Caco-2 (cell line): ENCODE measurements at regions not wholly inside any gene's neighbourhood (a gene's known extent, or its start where the extent isn't known, plus 50 kb on each side); places are given as distances from the start of the nearest gene placed in this dataset.

ENCODE experiments used
- BruUV-seq: library from RNA; stranded (reverse); fragments of 400-500 nt; replicated peaks from 2 replicates; lab custom pipeline; 2021; lab: Mats Ljungman, UMichigan
- CTCF ChIA-PET: fragments of 300-600 bp; sonication (Branson Sonifier 250); formaldehyde crosslinking; loops from one replicate; lab custom pipeline; 2022; ENCODE audit warnings: antibody characterized with exemption; lab: Charles Lee
- POLR2A ChIA-PET: fragments of 300-600 bp; sonication (Branson Sonifier 250); formaldehyde crosslinking; loops from one replicate; lab custom pipeline; 2022; ENCODE audit warnings: antibody characterized with exemption; lab: Charles Lee
- DNase-seq, 2 experiments: peaks; one replicate each; pipeline versions ENCODE4 v3.0.0 to v3.0.0-alpha.2; 2020 to 2022
- H3K27me3 ChIP-seq: replicated peaks from 2 replicates; pipeline ENCODE4 v1.6.0; 2011; ENCODE audit warnings: low read length; ENCODE audit not compliant: control insufficient read depth, insufficient read depth
- H3K36me3 ChIP-seq: 2 replicates; pipeline ENCODE4 v1.5.1; 2011; ENCODE audit warnings: low read length; ENCODE audit not compliant: control insufficient read depth, insufficient read depth
- H3K4me1 ChIP-seq: fragments of 250-450 bp; sonication (Bioruptor Pico); 2 replicates; pipeline ENCODE4 v1.5.1; 2020; ENCODE audit warnings: mild to moderate bottlenecking
- H3K4me3 ChIP-seq: 2 replicates; pipeline ENCODE4 v1.5.1; 2011; ENCODE audit warnings: low read depth, mild to moderate bottlenecking, control low read depth, low read length
- H3K9me3 ChIP-seq: fragments of 250-450 bp; sonication (Bioruptor Pico); 2 replicates; pipeline ENCODE4 v1.5.1; 2020; ENCODE audit warnings: mild to moderate bottlenecking, moderate library complexity
- H3K27ac Mint-ChIP-seq: one replicate; pipeline ENCODE4 v1.8.0; 2022; ENCODE audit warnings: mixed read lengths; ENCODE audit not compliant: unreplicated experiment
- H3K27me3 Mint-ChIP-seq: one replicate; pipeline ENCODE4 v1.8.0; 2022; ENCODE audit warnings: mixed read lengths; ENCODE audit not compliant: insufficient read depth, unreplicated experiment
- H3K36me3 Mint-ChIP-seq: one replicate; pipeline ENCODE4 v1.8.0; 2022; ENCODE audit warnings: mild to moderate bottlenecking, mixed read lengths; ENCODE audit not compliant: insufficient read depth, unreplicated experiment
- H3K4me1 Mint-ChIP-seq: one replicate; pipeline ENCODE4 v1.8.0; 2022; ENCODE audit warnings: low read depth, mixed read lengths; ENCODE audit not compliant: unreplicated experiment
- H3K4me3 Mint-ChIP-seq: one replicate; pipeline ENCODE4 v1.8.0; 2022; ENCODE audit warnings: mild to moderate bottlenecking, moderate library complexity, mixed read lengths; ENCODE audit not compliant: unreplicated experiment
- H3K9me3 Mint-ChIP-seq: one replicate; pipeline ENCODE4 v1.8.0; 2022; ENCODE audit warnings: mixed read lengths; ENCODE audit not compliant: unreplicated experiment
- intact Hi-C: fragments of 100-400 bp; cut with micrococcal nuclease; formaldehyde crosslinking; loops from one replicate; pipeline ENCODE4 v1.10.0; 2022; ENCODE audit not compliant: unreplicated experiment
- TF ChIP-seq, protein P1 (sequence below), 2 experiments: fragments of 200-600 bp in 1 of 2; IDR thresholded peaks; 1 replicate in 1 of 2; 2 replicates in 1 of 2; pipeline versions ENCODE4 v1.5.1 to v1.8.0; 2011 to 2022; ENCODE audit warnings: antibody characterized with exemption in 1 of 2, control low read depth in 1 of 2, inconsistent platforms in 1 of 2, low read depth in 1 of 2, low read length in 1 of 2, mild to moderate bottlenecking in 1 of 2, moderate library complexity in 1 of 2; ENCODE audit not compliant: insufficient read depth in 1 of 2, severe bottlenecking in 1 of 2, unreplicated experiment in 1 of 2

DNA sequence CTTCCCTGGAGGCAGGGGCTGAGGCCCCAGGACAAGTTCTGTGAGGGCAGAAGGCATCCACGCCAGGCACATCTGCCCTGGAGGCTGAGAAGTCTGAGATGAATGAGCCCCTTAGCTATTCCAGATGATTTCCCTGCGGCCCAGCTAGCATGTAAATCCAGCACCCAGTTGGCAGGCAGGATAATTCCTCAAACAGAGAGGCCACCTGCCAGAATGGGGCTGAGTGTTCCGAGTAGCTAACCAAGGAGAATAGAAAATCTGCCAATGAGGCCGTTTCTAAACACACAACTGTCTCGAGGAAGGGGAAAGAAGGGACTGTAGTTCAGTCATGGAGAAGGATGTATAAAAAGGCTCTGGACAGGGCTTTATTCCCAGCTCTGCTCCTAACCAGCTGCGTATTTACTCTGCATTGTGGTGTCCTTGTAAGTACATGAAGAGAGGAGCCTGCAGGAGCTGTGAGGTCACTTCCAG is 211.4 kb upstream of the CDYL start:
- Histone ChIP-seq H3K36me3 (no peaks in the 10 kb centered on the region), H3K4me1 (no peaks in the 10 kb centered on the region), H3K27me3 (no peaks in the 10 kb centered on the region), H3K9me3 (no peaks in the 10 kb centered on the region), H3K4me3 (no peak overlapping the region)
- Mint-ChIP-seq H3K4me3 (no peak overlapping the region), H3K4me1 (no peaks in the 10 kb centered on the region), H3K36me3 (no peaks in the 10 kb centered on the region), H3K27ac (no peak overlapping the region), H3K9me3 (no peaks in the 10 kb centered on the region), H3K27me3 (peaks cover 9% of the 10 kb centered on the region)
- POLR2A ChIA-PET: interaction anchor here (0.6 kb wide), 1 partner anchor 53 kb away, joined by 3 read pairs; no protein-coding TSS in a partner anchor
- CTCF ChIA-PET: no interaction called here
- no peak for DNase-seq
- intact Hi-C loops: no loop called here
- BruUV-seq: no TSS peak
- TF ChIP-seq, protein P1, sequence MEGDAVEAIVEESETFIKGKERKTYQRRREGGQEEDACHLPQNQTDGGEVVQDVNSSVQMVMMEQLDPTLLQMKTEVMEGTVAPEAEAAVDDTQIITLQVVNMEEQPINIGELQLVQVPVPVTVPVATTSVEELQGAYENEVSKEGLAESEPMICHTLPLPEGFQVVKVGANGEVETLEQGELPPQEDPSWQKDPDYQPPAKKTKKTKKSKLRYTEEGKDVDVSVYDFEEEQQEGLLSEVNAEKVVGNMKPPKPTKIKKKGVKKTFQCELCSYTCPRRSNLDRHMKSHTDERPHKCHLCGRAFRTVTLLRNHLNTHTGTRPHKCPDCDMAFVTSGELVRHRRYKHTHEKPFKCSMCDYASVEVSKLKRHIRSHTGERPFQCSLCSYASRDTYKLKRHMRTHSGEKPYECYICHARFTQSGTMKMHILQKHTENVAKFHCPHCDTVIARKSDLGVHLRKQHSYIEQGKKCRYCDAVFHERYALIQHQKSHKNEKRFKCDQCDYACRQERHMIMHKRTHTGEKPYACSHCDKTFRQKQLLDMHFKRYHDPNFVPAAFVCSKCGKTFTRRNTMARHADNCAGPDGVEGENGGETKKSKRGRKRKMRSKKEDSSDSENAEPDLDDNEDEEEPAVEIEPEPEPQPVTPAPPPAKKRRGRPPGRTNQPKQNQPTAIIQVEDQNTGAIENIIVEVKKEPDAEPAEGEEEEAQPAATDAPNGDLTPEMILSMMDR (IDR thresholded peaks at IDR 0.05; ENCODE audit: insufficient read depth in 1 of 2, low read depth in 1 of 2, low read length in 1 of 2, severe bottlenecking in 1 of 2, unreplicated experiment in 1 of 2): no peak

DNA sequence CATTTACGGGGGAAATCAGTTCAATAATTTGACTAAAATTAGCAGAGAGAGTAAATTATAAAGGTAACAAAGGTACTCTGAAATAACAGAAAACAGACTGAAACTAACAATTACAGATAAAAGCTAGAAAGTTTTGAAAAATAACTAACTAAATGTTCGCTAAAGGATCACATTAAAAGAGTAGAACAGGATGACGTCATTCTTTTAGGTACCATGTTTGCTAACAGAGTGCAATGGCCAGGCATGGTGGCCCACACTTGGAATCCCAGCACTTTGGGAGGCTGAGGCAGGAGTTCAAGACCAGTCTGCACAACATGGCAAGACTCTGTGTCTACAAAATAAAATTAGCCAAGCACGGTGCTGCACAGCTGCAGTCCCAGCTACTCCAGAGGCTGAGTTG is 212.3 kb upstream of the CDYL start:
- Mint-ChIP-seq H3K27ac (no peak overlapping the region), H3K4me3 (no peak overlapping the region), H3K27me3 (peaks cover 9% of the 10 kb centered on the region), H3K36me3 (no peaks in the 10 kb centered on the region), H3K4me1 (no peaks in the 10 kb centered on the region), H3K9me3 (no peaks in the 10 kb centered on the region)
- no peak for DNase-seq
- no peaks in the 10 kb centered on the region for H3K27me3 ChIP-seq
- H3K36me3 ChIP-seq: no peaks in the 10 kb centered on the region
- no peaks in the 10 kb centered on the region for H3K4me1 ChIP-seq
- H3K4me3 ChIP-seq: no peak overlapping the region
- TF ChIP-seq, protein P1 (IDR thresholded peaks at IDR 0.05; ENCODE audit: insufficient read depth in 1 of 2, low read depth in 1 of 2, low read length in 1 of 2, severe bottlenecking in 1 of 2, unreplicated experiment in 1 of 2): no peak
- no peaks in the 10 kb centered on the region for H3K9me3 ChIP-seq
- ChIA-PET CTCF (no interaction called here), POLR2A (no interaction called here)
- intact Hi-C loops: no loop called here
- no TSS peak for BruUV-seq

DNA sequence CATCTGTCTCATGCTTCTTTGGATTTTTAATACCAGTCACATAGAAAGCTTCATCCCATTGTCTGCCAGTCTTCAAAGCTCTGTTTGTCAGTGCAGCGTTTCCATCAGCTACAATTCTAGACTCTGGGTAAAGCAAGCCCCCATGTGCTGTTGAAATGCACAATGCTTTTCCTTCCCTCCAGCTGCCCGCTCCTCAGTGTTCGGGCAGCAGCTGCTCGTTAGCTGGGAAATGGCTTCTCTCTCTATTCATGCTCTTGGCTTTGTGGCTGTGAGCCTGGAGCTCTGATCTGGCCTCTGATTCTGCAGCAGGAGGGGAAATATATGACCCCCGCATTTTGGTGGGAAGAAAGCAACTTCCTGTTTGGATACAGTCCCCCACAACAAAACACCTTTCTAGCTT is 213.0 kb upstream of the CDYL start:
- Mint-ChIP-seq H3K36me3 (no peaks in the 10 kb centered on the region), H3K9me3 (no peaks in the 10 kb centered on the region), H3K27ac (no peak overlapping the region), H3K4me3 (no peak overlapping the region), H3K4me1 (no peaks in the 10 kb centered on the region), H3K27me3 (peaks cover 7% of the 10 kb centered on the region)
- no TSS peak for BruUV-seq
- DNase-seq: no peak
- Histone ChIP-seq H3K9me3 (no peaks in the 10 kb centered on the region), H3K27me3 (no peaks in the 10 kb centered on the region), H3K4me1 (no peaks in the 10 kb centered on the region), H3K4me3 (no peak overlapping the region), H3K36me3 (no peaks in the 10 kb centered on the region)
- ChIA-PET CTCF (no interaction called here), POLR2A (no interaction called here)
- intact Hi-C loops: no loop called here
- TF ChIP-seq, protein P1 (IDR thresholded peaks at IDR 0.05; ENCODE audit: insufficient read depth in 1 of 2, low read depth in 1 of 2, low read length in 1 of 2, severe bottlenecking in 1 of 2, unreplicated experiment in 1 of 2): no peak
